ENCODE measurements at regions not wholly inside any gene's neighbourhood (a gene's known extent, or its start where the extent isn't known, plus 50 kb on each side); places are given as distances from the start of the nearest gene placed in this dataset.
"Not testable (repeated sequence)": the region's sequence is repeated elsewhere in the genome, so short reads cannot be mapped to it uniquely, and the experiment has no call there.

- DNase-seq (ENCODE audit: low read depth in 3 of 3) = no peak
Measured at GRCh38 chr17:14553847-14554246, 253.0 kb downstream of the HS3ST3B1 start.

GRCh38 chr17:14552306-14552705, 251.4 kb downstream of the HS3ST3B1 start:
- no peak for DNase-seq (ENCODE audit: low read depth in 3 of 3)

- DNase-seq (ENCODE audit: low read depth in 3 of 3) = no peak
Measured at GRCh38 chr17:14547556-14547955, 246.7 kb downstream of the HS3ST3B1 start.

GRCh38 chr17:14547016-14547415, 246.1 kb downstream of the HS3ST3B1 start:
- no peak for DNase-seq (ENCODE audit: low read depth in 3 of 3)

- no peak for DNase-seq (ENCODE audit: low read depth in 3 of 3)
Measured at GRCh38 chr17:14545156-14545906, 244.4 kb downstream of the HS3ST3B1 start.

- DNase-seq (ENCODE audit: low read depth in 3 of 3) = no peak
Measured at GRCh38 chr17:14541714-14542113, 240.8 kb downstream of the HS3ST3B1 start.

GRCh38 chr17:14539801-14540200, 238.9 kb downstream of the HS3ST3B1 start:
- DNase-seq (ENCODE audit: low read depth in 3 of 3) = no peak

- DNase-seq (ENCODE audit: low read depth in 3 of 3) = not testable (repeated sequence)
Measured at GRCh38 chr17:14532242-14532641, 231.4 kb downstream of the HS3ST3B1 start.

- no peak for DNase-seq (ENCODE audit: low read depth in 3 of 3)
Measured at GRCh38 chr17:14525551-14526455, 224.9 kb downstream of the HS3ST3B1 start.

GRCh38 chr17:14522795-14523387, 222.0 kb downstream of the HS3ST3B1 start:
- no peak for DNase-seq (ENCODE audit: low read depth in 3 of 3)

- not testable (repeated sequence) for DNase-seq (ENCODE audit: low read depth in 3 of 3)
Measured at GRCh38 chr17:14518919-14519318, 218.0 kb downstream of the HS3ST3B1 start.

- DNase-seq (ENCODE audit: low read depth in 3 of 3) = no peak
Measured at GRCh38 chr17:14514973-14515372, 214.1 kb downstream of the HS3ST3B1 start.

GRCh38 chr17:14513835-14514234, 213.0 kb downstream of the HS3ST3B1 start:
- DNase-seq (ENCODE audit: low read depth in 3 of 3) = no peak

- no peak for DNase-seq (ENCODE audit: low read depth in 3 of 3)
Measured at GRCh38 chr17:14510136-14510535, 209.3 kb downstream of the HS3ST3B1 start.

- DNase-seq (ENCODE audit: low read depth in 3 of 3) = no peak
Measured at GRCh38 chr17:14508156-14508555, 207.3 kb downstream of the HS3ST3B1 start.

- no peak for DNase-seq (ENCODE audit: low read depth in 3 of 3)
Measured at GRCh38 chr17:14506364-14506763, 205.5 kb downstream of the HS3ST3B1 start.

GRCh38 chr17:14505606-14506005, 204.7 kb downstream of the HS3ST3B1 start:
- no peak for DNase-seq (ENCODE audit: low read depth in 3 of 3)

- no peak for DNase-seq (ENCODE audit: low read depth in 3 of 3)
Measured at GRCh38 chr17:14499976-14500375, 199.1 kb downstream of the HS3ST3B1 start.

GRCh38 chr17:14498812-14499211, 197.9 kb downstream of the HS3ST3B1 start:
- no peak for DNase-seq (ENCODE audit: low read depth in 3 of 3)

GRCh38 chr17:14494161-14494560, 193.3 kb downstream of the HS3ST3B1 start:
- no peak for DNase-seq (ENCODE audit: low read depth in 3 of 3)

- DNase-seq (ENCODE audit: low read depth in 3 of 3) = no peak
Measured at GRCh38 chr17:14489986-14490385, 189.1 kb downstream of the HS3ST3B1 start.

GRCh38 chr17:14488958-14489550, 188.2 kb downstream of the HS3ST3B1 start:
- no peak for DNase-seq (ENCODE audit: low read depth in 3 of 3)
